ENCODE measurements at regions not wholly inside any gene's neighbourhood (a gene's known extent, or its start where the extent isn't known, plus 50 kb on each side); places are given as distances from the start of the nearest gene placed in this dataset.

DNA sequence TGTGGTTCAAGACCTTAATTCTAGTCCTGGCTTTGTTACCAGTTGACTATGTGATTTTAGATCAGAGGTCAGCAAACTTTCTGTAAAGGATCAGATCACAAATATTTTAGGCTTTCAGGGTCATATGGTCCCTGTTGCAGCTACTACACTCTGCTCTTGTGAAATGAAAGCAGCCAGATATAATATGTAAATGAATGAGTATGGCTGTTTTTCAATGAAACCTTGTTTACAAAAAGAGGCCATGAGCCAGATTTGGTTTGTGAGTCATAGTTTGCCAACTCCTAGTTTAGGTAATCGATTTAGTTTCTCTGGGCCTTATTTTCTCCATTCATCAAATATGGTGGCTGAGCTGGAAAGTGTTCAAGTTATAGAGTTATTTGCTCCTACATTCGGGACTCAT is 346.7 kb downstream of the NUF2 start:
- Histone ChIP-seq H3K4me3 (ENCODE audit: low read length in 3 of 3) (no peak overlapping the region), H3K27me3 (ENCODE audit: control insufficient read depth in 3 of 3, insufficient read depth in 3 of 3, low read length in 3 of 3) (no peaks in the 10 kb centered on the region), H3K9ac (ENCODE audit: low read depth in 1 of 3, low read length in 3 of 3) (no peak overlapping the region), H3K27ac (ENCODE audit: low read depth, low read length) (no peak overlapping the region), H3K9me3 (ENCODE audit: control insufficient read depth in 3 of 3, low read length in 3 of 3) (no peaks in the 10 kb centered on the region), H3K36me3 (ENCODE audit: control insufficient read depth in 3 of 3, insufficient read depth in 3 of 3, low read length in 3 of 3) (no peaks in the 10 kb centered on the region), H3K4me1 (ENCODE audit: control insufficient read depth in 3 of 3, insufficient read depth in 3 of 3, low read length in 3 of 3) (peaks cover 0 to 2% (median 0%) of the 10 kb centered on the region in 3 donors)

DNA sequence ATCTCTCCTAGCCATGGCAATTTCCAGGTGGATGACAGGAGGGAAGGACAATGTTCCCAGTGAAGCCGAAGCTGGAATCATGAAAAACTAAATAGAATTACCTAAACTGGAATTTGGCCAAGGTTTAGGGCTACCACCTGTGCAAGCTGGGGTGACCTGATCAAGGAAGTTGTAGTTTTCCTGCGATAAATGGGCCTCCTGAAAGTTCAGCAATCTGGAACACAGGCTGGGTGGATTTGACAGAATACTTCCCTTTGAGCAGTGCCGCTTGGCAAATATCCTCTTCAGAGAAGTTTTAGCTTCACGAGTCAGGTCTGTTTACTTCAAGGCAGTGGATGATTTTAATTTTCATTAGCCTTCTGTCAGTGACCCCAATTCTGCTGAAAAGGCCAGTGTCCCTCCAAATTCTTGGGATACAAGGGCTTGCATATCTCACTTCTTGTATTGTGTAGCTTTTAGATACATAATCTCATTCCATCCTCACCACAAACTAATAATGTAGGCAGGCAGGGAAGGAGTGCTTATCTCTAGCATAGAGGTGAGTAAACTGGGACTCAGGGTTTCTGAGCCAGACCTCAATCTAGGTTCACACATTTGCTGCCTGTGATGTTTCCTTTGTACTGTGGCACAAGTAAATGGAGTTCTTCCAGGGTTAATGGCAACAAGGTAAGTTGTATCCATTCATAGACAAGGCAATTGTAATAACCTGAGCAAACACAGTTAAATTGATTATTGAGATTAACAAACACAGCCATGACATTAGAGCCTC is 349.4 kb downstream of the NUF2 start:
- Histone ChIP-seq H3K27ac (ENCODE audit: low read depth, low read length) (no peak overlapping the region), H3K9ac (ENCODE audit: low read depth in 1 of 3, low read length in 3 of 3) (no peak overlapping the region), H3K9me3 (ENCODE audit: control insufficient read depth in 3 of 3, low read length in 3 of 3) (no peaks in the 10 kb centered on the region), H3K4me1 (ENCODE audit: control insufficient read depth in 3 of 3, insufficient read depth in 3 of 3, low read length in 3 of 3) (peaks cover 0 to 6% (median 0%) of the 10 kb centered on the region in 3 donors), H3K27me3 (ENCODE audit: control insufficient read depth in 3 of 3, insufficient read depth in 3 of 3, low read length in 3 of 3) (no peaks in the 10 kb centered on the region), H3K36me3 (ENCODE audit: control insufficient read depth in 3 of 3, insufficient read depth in 3 of 3, low read length in 3 of 3) (no peaks in the 10 kb centered on the region), H3K4me3 (ENCODE audit: low read length in 3 of 3) (no peak overlapping the region)

DNA sequence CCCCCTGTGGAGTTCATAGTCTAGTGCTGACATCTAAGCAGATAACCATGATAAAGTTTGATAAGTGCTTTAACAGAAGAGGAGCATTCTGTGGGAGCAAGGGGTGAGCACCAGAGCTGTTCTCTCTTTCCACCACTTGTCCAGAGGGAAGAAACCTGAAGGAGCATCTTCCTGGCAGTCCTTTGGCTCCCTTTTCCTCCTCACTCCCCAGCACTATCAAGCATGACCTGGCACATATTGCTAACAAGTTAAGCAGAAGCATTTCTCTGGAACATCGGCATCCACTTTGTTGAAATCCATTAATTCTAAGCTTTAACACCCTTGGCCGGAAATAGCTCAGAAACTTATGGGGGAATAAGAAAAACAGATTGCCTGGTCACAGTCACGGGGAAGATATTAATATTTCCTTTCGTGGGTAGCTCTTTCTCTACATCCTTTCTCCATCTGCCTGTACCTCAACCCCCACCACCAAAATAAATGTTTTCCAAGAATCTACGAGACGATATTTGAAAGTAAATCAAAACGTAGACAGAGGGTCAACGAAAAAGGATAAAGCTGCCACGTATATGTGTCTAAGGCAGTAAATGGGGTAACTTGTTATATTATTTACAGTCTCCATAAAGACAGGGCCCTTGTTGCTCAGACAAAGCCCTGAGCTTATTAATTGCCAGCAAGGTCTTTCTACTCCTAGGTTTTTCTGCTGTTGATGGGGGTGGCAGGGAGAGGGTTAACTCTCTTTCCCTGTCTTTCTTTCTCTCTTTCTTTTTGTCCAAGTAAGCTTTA is 351.4 kb downstream of the NUF2 start:
- no peaks in the 10 kb centered on the region for H3K9me3 ChIP-seq (ENCODE audit: control insufficient read depth in 3 of 3, low read length in 3 of 3)
- H3K4me3 ChIP-seq (ENCODE audit: low read length in 3 of 3), result no peak overlapping the region
- H3K27me3 ChIP-seq (ENCODE audit: control insufficient read depth in 3 of 3, insufficient read depth in 3 of 3, low read length in 3 of 3), result no peaks in the 10 kb centered on the region
- peaks cover 0 to 6% (median 0%) of the 10 kb centered on the region in 3 donors for H3K4me1 ChIP-seq (ENCODE audit: control insufficient read depth in 3 of 3, insufficient read depth in 3 of 3, low read length in 3 of 3)
- no peak overlapping the region for H3K27ac ChIP-seq (ENCODE audit: low read depth, low read length)
- no peak overlapping the region for H3K9ac ChIP-seq (ENCODE audit: low read depth in 1 of 3, low read length in 3 of 3)
- no peaks in the 10 kb centered on the region for H3K36me3 ChIP-seq (ENCODE audit: control insufficient read depth in 3 of 3, insufficient read depth in 3 of 3, low read length in 3 of 3)

DNA sequence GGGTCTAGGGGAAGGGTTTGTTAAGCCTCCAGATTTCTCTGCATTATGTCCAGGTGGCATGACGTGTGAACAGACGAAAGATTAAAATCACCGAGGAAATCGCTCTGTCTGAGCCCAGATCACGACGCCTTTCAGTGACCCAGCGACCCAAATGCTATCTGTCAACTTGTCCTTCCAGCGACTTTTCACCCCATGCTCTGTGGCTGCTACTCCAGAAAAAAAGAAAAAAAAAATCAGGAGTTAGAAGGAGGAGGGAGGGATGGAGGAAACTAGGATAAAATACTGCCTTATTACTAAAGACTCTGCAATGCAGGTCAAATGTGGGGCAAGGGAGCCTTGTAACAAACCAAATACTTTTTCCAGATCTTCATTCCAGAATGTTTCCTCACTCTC is 352.0 kb downstream of the NUF2 start:
- peaks cover 0 to 6% (median 0%) of the 10 kb centered on the region in 3 donors for H3K4me1 ChIP-seq (ENCODE audit: control insufficient read depth in 3 of 3, insufficient read depth in 3 of 3, low read length in 3 of 3)
- H3K36me3 ChIP-seq (ENCODE audit: control insufficient read depth in 3 of 3, insufficient read depth in 3 of 3, low read length in 3 of 3), result no peaks in the 10 kb centered on the region
- H3K9ac ChIP-seq (ENCODE audit: low read depth in 1 of 3, low read length in 3 of 3), result no peak overlapping the region
- H3K27ac ChIP-seq (ENCODE audit: low read depth, low read length), result no peak overlapping the region
- H3K4me3 ChIP-seq (ENCODE audit: low read length in 3 of 3), result no peak overlapping the region
- no peaks in the 10 kb centered on the region for H3K9me3 ChIP-seq (ENCODE audit: control insufficient read depth in 3 of 3, low read length in 3 of 3)
- no peaks in the 10 kb centered on the region for H3K27me3 ChIP-seq (ENCODE audit: control insufficient read depth in 3 of 3, insufficient read depth in 3 of 3, low read length in 3 of 3)

DNA sequence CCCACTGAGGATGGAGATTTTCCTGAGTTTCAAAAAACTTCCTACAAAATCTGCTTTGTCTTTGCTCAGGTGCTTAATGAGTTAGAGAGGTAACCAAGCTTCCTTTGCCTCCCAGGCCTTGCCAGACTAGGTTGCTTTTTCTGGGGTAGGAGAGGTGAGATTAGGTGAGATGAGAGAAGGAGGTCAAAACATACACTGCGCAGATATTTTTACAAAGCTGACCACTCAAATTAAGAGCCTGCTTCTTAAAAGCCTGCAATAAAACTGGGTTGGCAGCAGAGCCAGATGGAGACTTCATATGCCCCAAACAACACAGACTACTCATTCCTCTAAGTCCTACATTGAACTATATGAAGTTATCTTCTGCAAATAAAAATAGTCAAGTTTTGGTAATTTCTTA is 352.5 kb downstream of the NUF2 start:
- Histone ChIP-seq H3K9ac (ENCODE audit: low read depth in 1 of 3, low read length in 3 of 3) (no peak overlapping the region), H3K36me3 (ENCODE audit: control insufficient read depth in 3 of 3, insufficient read depth in 3 of 3, low read length in 3 of 3) (no peaks in the 10 kb centered on the region), H3K4me1 (ENCODE audit: control insufficient read depth in 3 of 3, insufficient read depth in 3 of 3, low read length in 3 of 3) (peaks cover 0 to 6% (median 0%) of the 10 kb centered on the region in 3 donors), H3K9me3 (ENCODE audit: control insufficient read depth in 3 of 3, low read length in 3 of 3) (no peaks in the 10 kb centered on the region), H3K4me3 (ENCODE audit: low read length in 3 of 3) (no peak overlapping the region), H3K27ac (ENCODE audit: low read depth, low read length) (no peak overlapping the region), H3K27me3 (ENCODE audit: control insufficient read depth in 3 of 3, insufficient read depth in 3 of 3, low read length in 3 of 3) (no peaks in the 10 kb centered on the region)

- no peaks in the 10 kb centered on the region for H3K4me1 ChIP-seq (ENCODE audit: control insufficient read depth in 3 of 3, insufficient read depth in 3 of 3, low read length in 3 of 3)
Observed at GRCh38 chr1:163684785-163685184, 363.0 kb downstream of the NUF2 start.

GRCh38 chr1:163692266-163692665 is 370.5 kb downstream of the NUF2 start:
- no peak overlapping the region for H3K9ac ChIP-seq (ENCODE audit: low read depth in 1 of 3, low read length in 3 of 3)
- no peaks in the 10 kb centered on the region for H3K4me1 ChIP-seq (ENCODE audit: control insufficient read depth in 3 of 3, insufficient read depth in 3 of 3, low read length in 3 of 3)
- H3K27ac ChIP-seq (ENCODE audit: low read depth, low read length), result no peak overlapping the region
- H3K4me3 ChIP-seq (ENCODE audit: low read length in 3 of 3), result no peak overlapping the region
- H3K36me3 ChIP-seq (ENCODE audit: control insufficient read depth in 3 of 3, insufficient read depth in 3 of 3, low read length in 3 of 3), result no peaks in the 10 kb centered on the region
- H3K27me3 ChIP-seq (ENCODE audit: control insufficient read depth in 3 of 3, insufficient read depth in 3 of 3, low read length in 3 of 3), result no peaks in the 10 kb centered on the region
- H3K9me3 ChIP-seq (ENCODE audit: control insufficient read depth in 3 of 3, low read length in 3 of 3), result no peaks in the 10 kb centered on the region

More at GRCh38 chr1:163684785-163685184, 363.0 kb downstream of the NUF2 start:
- Histone ChIP-seq H3K9me3 (ENCODE audit: control insufficient read depth in 3 of 3, low read length in 3 of 3) (peaks cover 0 to 9% (median 5%) of the 10 kb centered on the region in 3 donors), H3K27me3 (ENCODE audit: control insufficient read depth in 3 of 3, insufficient read depth in 3 of 3, low read length in 3 of 3) (no peaks in the 10 kb centered on the region), H3K4me3 (ENCODE audit: low read length in 3 of 3) (no peak overlapping the region), H3K9ac (ENCODE audit: low read depth in 1 of 3, low read length in 3 of 3) (no peak overlapping the region), H3K27ac (ENCODE audit: low read depth, low read length) (no peak overlapping the region), H3K36me3 (ENCODE audit: control insufficient read depth in 3 of 3, insufficient read depth in 3 of 3, low read length in 3 of 3) (no peaks in the 10 kb centered on the region)

GRCh38 chr1:163697137-163697536 is 375.4 kb downstream of the NUF2 start:
- Histone ChIP-seq H3K27ac (ENCODE audit: low read depth, low read length) (no peak overlapping the region), H3K9ac (ENCODE audit: low read depth in 1 of 3, low read length in 3 of 3) (no peak overlapping the region), H3K4me3 (ENCODE audit: low read length in 3 of 3) (no peak overlapping the region), H3K4me1 (ENCODE audit: control insufficient read depth in 3 of 3, insufficient read depth in 3 of 3, low read length in 3 of 3) (no peaks in the 10 kb centered on the region), H3K36me3 (ENCODE audit: control insufficient read depth in 3 of 3, insufficient read depth in 3 of 3, low read length in 3 of 3) (no peaks in the 10 kb centered on the region), H3K9me3 (ENCODE audit: control insufficient read depth in 3 of 3, low read length in 3 of 3) (no peaks in the 10 kb centered on the region), H3K27me3 (ENCODE audit: control insufficient read depth in 3 of 3, insufficient read depth in 3 of 3, low read length in 3 of 3) (no peaks in the 10 kb centered on the region)

- Histone ChIP-seq H3K9me3 (ENCODE audit: control insufficient read depth in 3 of 3, low read length in 3 of 3) (no peaks in the 10 kb centered on the region), H3K36me3 (ENCODE audit: control insufficient read depth in 3 of 3, insufficient read depth in 3 of 3, low read length in 3 of 3) (no peaks in the 10 kb centered on the region), H3K4me1 (ENCODE audit: control insufficient read depth in 3 of 3, insufficient read depth in 3 of 3, low read length in 3 of 3) (no peaks in the 10 kb centered on the region)
Observed at GRCh38 chr1:163701783-163702374, 380.1 kb downstream of the NUF2 start.

GRCh38 chr1:163703794-163704193 is 382.0 kb downstream of the NUF2 start:
- Histone ChIP-seq H3K27me3 (ENCODE audit: control insufficient read depth in 3 of 3, insufficient read depth in 3 of 3, low read length in 3 of 3) (no peaks in the 10 kb centered on the region), H3K4me1 (ENCODE audit: control insufficient read depth in 3 of 3, insufficient read depth in 3 of 3, low read length in 3 of 3) (no peaks in the 10 kb centered on the region), H3K27ac (ENCODE audit: low read depth, low read length) (no peak overlapping the region), H3K9ac (ENCODE audit: low read depth in 1 of 3, low read length in 3 of 3) (no peak overlapping the region), H3K36me3 (ENCODE audit: control insufficient read depth in 3 of 3, insufficient read depth in 3 of 3, low read length in 3 of 3) (no peaks in the 10 kb centered on the region), H3K9me3 (ENCODE audit: control insufficient read depth in 3 of 3, low read length in 3 of 3) (no peaks in the 10 kb centered on the region), H3K4me3 (ENCODE audit: low read length in 3 of 3) (no peak overlapping the region)

More at GRCh38 chr1:163701783-163702374, 380.1 kb downstream of the NUF2 start:
- no peak overlapping the region for H3K9ac ChIP-seq (ENCODE audit: low read depth in 1 of 3, low read length in 3 of 3)
- H3K27ac ChIP-seq (ENCODE audit: low read depth, low read length), result no peak overlapping the region
- no peak overlapping the region for H3K4me3 ChIP-seq (ENCODE audit: low read length in 3 of 3)
- no peaks in the 10 kb centered on the region for H3K27me3 ChIP-seq (ENCODE audit: control insufficient read depth in 3 of 3, insufficient read depth in 3 of 3, low read length in 3 of 3)
